ENCODE measurements at regions not wholly inside any gene's neighbourhood (a gene's known extent, or its start where the extent isn't known, plus 50 kb on each side); places are given as distances from the start of the nearest gene placed in this dataset.

DNA sequence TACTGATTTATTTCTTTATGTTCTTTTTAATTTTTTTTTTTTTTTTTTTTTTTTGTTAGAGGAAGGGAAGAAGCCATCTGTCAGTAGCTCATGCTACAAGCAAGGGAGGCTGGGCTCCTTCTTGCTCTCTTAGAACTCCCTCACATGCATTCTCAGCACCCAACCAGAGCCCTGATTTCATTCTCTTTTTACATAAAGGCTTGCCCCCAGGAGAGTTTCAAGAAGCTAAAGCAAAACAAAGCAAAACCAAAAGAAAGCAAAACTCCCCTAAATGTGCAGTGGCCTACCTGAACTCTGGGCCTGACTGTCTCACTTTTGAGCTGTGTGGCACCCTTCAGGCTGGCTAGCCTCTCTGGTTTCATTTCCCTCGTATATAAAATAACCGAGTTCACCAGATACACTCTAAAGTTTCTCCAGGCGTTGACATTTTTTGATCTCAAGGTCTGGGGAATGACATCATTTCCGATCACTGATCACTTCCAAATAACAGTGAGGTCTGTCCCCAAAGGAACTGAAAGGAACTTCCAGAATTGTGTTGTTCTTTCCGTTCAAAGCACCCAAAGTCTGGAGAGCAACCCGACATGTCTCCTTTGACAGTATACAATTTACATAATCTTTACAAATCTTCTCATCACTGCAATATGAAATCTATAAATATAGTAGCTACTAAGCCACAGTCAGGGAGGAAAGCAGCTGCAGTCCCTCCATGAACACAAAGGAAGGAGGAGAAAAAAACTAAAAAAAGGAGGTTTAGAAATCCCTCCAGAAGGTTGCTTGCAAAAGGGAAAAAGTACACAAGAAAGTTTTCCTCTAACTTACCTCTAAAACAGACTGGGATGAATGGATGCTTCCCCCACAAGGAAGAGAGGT, 145.6 kb upstream of the NCK2 start:
- Histone ChIP-seq H3K9me3 (no peaks in the 10 kb centered on the region), H3K9ac (no peak overlapping the region), H3K79me2 (ENCODE audit: insufficient read depth) (no peaks in the 10 kb centered on the region), H3K9me2 (no peaks in the 10 kb centered on the region), H2AFZ (ENCODE audit: low read depth) (no peak overlapping the region), H3K27ac (ENCODE audit: low read depth in 2 of 2, low read length in 1 of 2) (no peak overlapping the region), H3K4me1 (ENCODE audit: control insufficient read depth in 1 of 2, insufficient read depth in 2 of 2, low read depth in 1 of 2, low read length in 1 of 2) (peaks cover 0 to 11% of the 10 kb centered on the region in 2 experiments; a peak in 1 of 4 replicates), H3K4me2 (no peak overlapping the region), H4K20me1 (ENCODE audit: insufficient read depth) (no peaks in the 10 kb centered on the region), H3K4me3 (ENCODE audit: low read depth in 2 of 2, low read length in 1 of 2) (no peak overlapping the region), H3F3A (replicated peaks; ENCODE audit: insufficient read depth) (no peaks in the 10 kb centered on the region), H3K36me3 (replicated peaks in 1 of 2; ENCODE audit: control insufficient read depth in 1 of 2, insufficient read depth in 2 of 2, low read length in 1 of 2) (no peaks in the 10 kb centered on the region), H3K27me3 (ENCODE audit: insufficient read depth) (no peaks in the 10 kb centered on the region)
- WGBS (ENCODE audit: low lambda C conversion rate) = 58% methylated on average over 6 of the region's 6 CpGs
- POLR2A ChIA-PET = no interaction called here
- DNase-seq = no peak
- TF ChIP-seq ELF1 (IDR thresholded peaks at IDR 0.05) (no peak), GABPA (IDR thresholded peaks at IDR 0.05; ENCODE audit: low read depth) (no peak), NRF1 (IDR thresholded peaks at IDR 0.05; ENCODE audit: low read depth, low read length) (no peak), RCOR1 (IDR thresholded peaks at IDR 0.05; ENCODE audit: low read length) (no peak), CHD2 (IDR thresholded peaks at IDR 0.05; ENCODE audit: low read length, partially characterized antibody) (no peak), GATA2 (CRISPR knock-in tag; IDR thresholded peaks at IDR 0.05) (no peak), MEF2A (IDR thresholded peaks at IDR 0.05; ENCODE audit: borderline replicate concordance, low read depth) (no peak), SMC3 (IDR thresholded peaks at IDR 0.05; ENCODE audit: low read depth, low read length) (no peak), MXI1 (IDR thresholded peaks at IDR 0.05; ENCODE audit: low read depth, low read length) (no peak)
- TF ChIP-seq, protein P1, sequence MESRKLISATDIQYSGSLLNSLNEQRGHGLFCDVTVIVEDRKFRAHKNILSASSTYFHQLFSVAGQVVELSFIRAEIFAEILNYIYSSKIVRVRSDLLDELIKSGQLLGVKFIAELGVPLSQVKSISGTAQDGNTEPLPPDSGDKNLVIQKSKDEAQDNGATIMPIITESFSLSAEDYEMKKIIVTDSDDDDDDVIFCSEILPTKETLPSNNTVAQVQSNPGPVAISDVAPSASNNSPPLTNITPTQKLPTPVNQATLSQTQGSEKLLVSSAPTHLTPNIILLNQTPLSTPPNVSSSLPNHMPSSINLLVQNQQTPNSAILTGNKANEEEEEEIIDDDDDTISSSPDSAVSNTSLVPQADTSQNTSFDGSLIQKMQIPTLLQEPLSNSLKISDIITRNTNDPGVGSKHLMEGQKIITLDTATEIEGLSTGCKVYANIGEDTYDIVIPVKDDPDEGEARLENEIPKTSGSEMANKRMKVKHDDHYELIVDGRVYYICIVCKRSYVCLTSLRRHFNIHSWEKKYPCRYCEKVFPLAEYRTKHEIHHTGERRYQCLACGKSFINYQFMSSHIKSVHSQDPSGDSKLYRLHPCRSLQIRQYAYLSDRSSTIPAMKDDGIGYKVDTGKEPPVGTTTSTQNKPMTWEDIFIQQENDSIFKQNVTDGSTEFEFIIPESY (IDR thresholded peaks at IDR 0.05; ENCODE audit: borderline replicate concordance, low read depth) = no peak
- TF ChIP-seq, protein P2, sequence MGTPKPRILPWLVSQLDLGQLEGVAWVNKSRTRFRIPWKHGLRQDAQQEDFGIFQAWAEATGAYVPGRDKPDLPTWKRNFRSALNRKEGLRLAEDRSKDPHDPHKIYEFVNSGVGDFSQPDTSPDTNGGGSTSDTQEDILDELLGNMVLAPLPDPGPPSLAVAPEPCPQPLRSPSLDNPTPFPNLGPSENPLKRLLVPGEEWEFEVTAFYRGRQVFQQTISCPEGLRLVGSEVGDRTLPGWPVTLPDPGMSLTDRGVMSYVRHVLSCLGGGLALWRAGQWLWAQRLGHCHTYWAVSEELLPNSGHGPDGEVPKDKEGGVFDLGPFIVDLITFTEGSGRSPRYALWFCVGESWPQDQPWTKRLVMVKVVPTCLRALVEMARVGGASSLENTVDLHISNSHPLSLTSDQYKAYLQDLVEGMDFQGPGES (IDR thresholded peaks at IDR 0.05; ENCODE audit: low read depth, low read length) = no peak
- CTCF ChIA-PET = interaction anchor here (1.3 kb wide), 1 partner anchor 22 kb away, joined by 3 read pairs; no protein-coding TSS in a partner anchor

Data from SK-N-SH (cell line).